MM.1S (cell line): ENCODE measurements at regions not wholly inside any gene's neighbourhood (a gene's known extent, or its start where the extent isn't known, plus 50 kb on each side); places are given as distances from the start of the nearest gene placed in this dataset.

Experiments used
- CTCF ChIP-seq: fragments of 300-600 bp; sonication (generic); IDR thresholded peaks from 2 replicates; pipeline ENCODE4 v1.5.1; 2016; ENCODE audit warnings: antibody characterized with exemption, low read length, mixed read lengths
- EZH2 ChIP-seq: fragments of 300-600 bp; sonication (generic); optimal IDR thresholded peaks from 2 replicates; pipeline ENCODE3; 2017; ENCODE audit warnings: low read depth, mild to moderate bottlenecking, antibody characterized with exemption, low read length, mixed read lengths
- EZH2phosphoT487 ChIP-seq: fragments of 300-600 bp; sonication (generic); IDR thresholded peaks from 2 replicates; pipeline ENCODE4 v1.6.1; 2018; ENCODE audit warnings: antibody characterized with exemption, low read length

GRCh38 chr3:154942827-154943226, 137.3 kb upstream of the MME start:
- TF ChIP-seq CTCF (no peak), EZH2 (no peak), EZH2phosphoT487 (no peak)
